NCI-H1930 (cell line): ENCODE measurements at regions not wholly inside any gene's neighbourhood (a gene's known extent, or its start where the extent isn't known, plus 50 kb on each side); places are given as distances from the start of the nearest gene placed in this dataset.

Experiments
- DNase-seq, 2 experiments: peaks; one replicate each; lab custom pipeline; 2025; lab: John Stamatoyannopoulos, UW

GRCh38 chr4:4772534-4772933 lies 86.9 kb upstream of the MSX1 start:
- DNase-seq = no peak

DNA sequence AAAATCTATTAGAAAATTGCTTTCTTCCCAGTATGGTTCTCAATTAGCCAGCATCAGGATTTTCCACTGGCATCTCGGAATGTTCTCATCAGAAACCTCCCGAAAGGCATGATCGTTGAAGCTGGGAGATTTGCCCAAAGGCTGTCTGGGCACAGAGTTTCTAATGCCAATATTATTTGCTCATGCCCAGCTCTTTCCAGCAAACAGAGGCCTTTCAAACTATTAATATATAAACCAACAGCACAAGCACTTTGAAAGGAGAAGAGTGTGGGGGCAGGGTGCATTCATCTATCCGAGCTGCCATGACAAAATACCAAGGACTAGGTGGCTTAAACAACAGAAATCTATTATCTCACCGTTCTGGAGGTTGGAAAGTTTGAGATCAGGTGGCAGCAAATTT lies 88.3 kb upstream of the MSX1 start:
- DNase-seq = no peak

DNA sequence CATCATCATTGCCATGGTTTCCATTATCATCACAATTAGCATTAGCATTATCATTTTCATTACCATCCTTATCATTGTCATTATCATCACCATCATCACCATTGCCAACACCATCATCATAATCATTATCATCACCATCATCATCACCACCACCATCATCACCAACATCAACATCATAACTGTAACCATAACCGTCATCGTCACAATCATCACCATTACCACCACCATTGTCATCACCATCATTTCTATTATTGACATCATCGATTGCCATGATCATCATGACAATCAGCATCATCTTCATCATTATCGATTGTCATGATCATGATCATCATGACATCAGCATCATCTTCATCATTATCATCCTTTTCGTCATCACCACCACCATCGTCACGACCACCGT lies 88.9 kb upstream of the MSX1 start:
- DNase-seq = no peak

DNA sequence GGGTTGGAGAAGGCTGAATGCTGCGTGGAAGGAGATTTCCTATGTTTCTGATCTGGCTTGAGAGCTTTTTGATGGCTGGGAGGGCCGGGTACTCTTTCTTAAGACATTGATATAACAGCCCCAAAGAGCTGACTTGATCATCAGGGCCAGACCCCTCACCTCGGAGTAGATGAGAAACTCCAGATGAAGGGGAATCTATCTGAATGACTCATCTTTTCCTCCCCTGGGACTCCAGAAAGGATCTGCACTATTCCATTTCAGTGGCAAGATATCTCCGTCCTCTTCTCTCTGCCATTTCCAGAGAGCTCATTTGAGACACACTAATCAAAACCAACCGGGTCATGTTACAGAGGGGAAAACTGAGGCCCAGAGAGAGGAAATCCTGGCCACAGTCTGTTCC lies 92.9 kb upstream of the MSX1 start:
- DNase-seq = no peak

GRCh38 chr4:4765811-4766210 lies 93.7 kb upstream of the MSX1 start:
- no peak for DNase-seq

GRCh38 chr4:4764558-4764905 lies 94.9 kb upstream of the MSX1 start:
- DNase-seq = no peak

- DNase-seq = no peak
Observed at GRCh38 chr4:4763822-4764557, 95.5 kb upstream of the MSX1 start.

DNA sequence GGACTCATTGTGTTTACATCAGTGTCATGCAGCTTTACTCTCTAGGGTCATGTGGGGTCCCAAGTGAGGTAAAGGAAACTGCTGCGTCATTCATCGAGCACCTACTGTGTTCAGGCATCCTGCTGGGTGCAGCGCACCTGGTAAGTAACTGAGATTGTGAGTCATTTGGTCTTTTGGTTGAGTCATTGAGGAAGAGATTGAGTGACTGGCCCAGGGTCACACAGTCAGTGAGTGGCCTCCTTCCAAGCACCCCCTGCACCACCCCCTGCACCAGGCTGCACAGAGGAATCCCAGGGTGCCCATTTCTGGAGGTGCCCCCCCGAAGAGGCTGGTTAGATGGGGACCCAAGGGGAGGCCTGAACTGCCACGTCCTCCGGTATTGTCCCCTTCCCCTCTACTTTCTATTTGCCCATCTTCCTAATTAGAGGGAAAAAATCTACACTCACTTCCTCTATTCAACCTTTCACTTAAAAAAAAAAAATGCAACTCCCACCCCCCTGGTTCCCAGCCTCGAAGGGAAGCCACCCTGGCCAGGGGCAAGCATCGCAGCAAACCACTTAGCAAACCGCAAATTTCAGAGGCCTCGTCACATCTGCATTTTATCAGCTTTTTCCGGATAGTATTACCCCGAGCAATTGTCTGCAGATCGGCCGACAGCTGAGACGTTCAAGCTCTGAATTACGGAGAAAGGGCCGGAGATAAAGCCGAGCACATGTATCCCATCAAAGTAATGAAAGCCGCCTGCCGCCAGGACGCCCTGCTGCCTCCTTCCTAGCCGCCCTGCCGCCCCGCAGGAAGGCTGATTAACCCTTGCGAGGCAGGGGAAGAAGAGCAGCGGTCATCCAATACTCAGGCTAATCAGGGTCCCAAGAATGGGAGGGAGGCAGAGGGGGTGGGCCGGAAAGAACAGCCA lies 96.3 kb upstream of the MSX1 start:
- no peak for DNase-seq

- no peak for DNase-seq
Observed at GRCh38 chr4:4762300-4762699, 97.2 kb upstream of the MSX1 start.

- DNase-seq = no peak
Observed at GRCh38 chr4:4761128-4761982, 98.1 kb upstream of the MSX1 start.

GRCh38 chr4:4759883-4760282 lies 99.6 kb upstream of the MSX1 start:
- no peak for DNase-seq

DNA sequence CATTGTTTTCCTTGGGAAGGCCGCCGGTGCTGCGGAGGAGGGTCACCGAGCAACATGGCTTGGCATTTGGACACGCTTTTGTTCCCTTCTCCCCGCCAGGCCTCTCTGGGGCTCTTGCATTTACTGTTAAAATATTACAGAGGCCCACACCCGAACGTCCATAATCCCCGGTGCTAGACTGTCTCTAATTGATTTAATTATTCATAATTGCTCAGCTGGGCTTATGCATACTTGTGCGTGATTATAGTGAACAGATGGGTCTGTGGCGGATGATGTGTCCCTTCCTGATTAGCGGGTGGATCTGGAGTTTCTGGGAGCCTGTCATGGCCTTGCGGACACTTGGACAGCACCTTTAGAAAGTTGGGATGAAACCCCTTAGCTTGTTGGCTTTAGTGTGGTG lies 100.2 kb upstream of the MSX1 start:
- no peak for DNase-seq

DNA sequence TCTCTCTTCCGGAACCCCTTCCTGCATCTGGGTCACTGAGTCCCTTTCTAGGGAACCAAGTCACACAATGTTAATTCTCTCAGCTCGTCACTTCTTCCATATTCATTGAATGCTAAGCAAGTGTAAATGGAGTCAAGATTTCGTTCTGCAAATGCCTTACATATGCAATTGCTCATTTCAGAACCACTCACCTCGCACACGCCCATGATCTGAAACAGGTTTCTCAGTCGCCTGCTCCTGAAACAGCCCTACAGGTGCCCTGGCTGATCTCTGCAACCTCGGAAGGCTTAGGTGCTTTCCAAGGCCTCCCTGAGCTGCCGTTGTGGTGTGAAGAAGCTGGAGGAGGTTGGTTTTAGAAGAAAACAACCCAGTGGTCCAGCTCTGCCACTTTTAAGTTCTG lies 100.8 kb upstream of the MSX1 start:
- DNase-seq = no peak

DNA sequence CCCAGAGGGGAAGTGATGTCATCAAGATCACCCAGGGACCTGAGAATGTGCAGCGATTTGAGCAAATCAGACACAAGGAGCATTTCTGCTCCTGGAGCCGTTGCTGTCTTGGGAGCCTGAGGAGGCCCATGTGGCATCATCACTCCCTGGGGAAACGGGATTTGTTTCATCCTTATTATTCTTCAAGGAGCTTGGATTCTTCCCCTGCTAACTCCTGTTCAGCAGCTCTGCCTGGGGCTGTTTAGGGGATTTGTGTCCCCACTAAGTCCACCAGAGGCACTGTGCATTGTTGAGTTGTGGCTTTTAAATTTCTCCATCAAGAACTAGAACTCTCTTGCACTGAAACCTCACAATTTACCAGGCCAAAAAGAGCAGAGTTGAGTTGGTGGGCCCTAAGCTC lies 104.2 kb upstream of the MSX1 start:
- DNase-seq = no peak

DNA sequence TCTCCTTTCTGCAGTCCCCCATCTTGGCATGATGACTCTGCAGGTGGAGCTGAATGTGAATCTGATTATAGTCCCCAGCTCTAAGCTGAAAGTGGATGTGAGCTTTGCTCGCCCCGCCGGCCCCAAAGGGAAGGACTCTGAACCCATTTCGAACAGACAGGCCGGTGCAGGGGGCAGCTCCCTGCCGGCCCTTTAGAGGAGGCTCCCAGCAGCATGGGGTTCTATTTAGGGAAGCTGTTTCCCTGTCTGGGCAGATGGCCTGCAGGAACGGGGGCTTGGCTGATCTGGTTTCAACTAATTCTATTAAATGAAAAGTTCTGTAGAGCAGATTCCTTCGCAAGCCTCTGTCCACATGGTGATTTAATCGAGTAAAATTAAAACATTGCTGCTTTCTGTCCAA lies 104.8 kb upstream of the MSX1 start:
- DNase-seq = no peak

GRCh38 chr4:4753643-4754042 lies 105.8 kb upstream of the MSX1 start:
- no peak for DNase-seq

- DNase-seq = no peak
Observed at GRCh38 chr4:4752576-4753401, 106.7 kb upstream of the MSX1 start.

DNA sequence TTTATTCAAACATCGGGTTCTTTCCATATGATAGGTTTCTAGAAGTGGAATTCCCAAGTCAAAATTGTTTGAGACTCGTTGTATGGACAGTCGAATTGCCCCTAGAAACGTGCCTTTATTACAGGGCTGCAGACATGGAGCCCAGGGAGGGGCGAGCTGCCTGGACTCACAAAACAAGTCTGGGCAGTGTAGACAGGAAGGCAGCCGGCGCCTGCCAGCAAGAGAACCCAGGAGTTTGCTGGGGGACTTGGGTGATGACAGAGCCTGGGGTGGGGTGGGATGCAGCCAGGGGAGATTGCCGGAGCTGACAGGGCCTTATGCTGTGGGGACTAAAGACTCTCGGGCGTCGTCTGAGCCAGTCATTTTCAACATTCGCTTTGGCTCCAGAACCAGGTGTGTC lies 107.4 kb upstream of the MSX1 start:
- DNase-seq = no peak

DNA sequence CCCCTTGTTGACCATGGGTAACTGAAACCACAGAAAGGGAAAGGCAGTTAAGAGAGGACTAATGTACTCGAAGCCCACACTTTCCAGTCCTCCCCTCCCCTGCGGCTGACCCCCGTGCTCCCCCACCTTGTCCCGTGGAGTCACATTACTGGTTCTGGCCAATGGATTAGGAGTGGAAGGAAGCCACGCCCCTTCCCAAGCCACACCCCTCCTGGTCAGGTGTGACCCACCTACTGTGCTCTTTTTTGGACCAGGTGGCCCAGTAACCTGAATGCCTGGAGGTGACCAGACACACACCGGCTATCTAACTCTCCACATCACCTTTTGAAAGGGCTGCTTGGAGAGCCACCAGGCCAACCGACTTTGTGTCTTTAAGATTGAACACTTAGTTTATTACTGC lies 109.3 kb upstream of the MSX1 start:
- DNase-seq = no peak

DNA sequence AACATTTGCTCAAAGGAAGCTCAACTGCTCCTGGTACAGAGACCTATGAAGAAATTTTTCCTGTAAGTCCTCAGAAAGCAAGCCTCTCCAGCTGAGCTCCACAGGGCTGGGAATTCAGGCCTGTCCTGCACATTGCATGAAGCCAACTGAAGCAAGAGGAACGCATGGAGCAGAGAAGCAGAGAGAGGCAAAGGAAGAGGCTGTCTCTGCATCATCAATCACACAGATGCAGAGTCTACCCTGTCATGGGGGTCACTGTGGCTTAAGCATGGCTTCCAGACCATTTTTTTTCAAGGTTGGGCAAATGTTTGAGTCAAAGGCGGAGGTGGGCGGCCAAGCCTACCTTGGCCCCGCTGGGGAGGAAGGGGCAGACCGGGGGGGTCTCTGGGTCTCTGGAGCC lies 110.3 kb upstream of the MSX1 start:
- no peak for DNase-seq

- no peak for DNase-seq
Observed at GRCh38 chr4:4746444-4746843, 113.0 kb upstream of the MSX1 start.

GRCh38 chr4:4740071-4740470 lies 119.4 kb upstream of the MSX1 start:
- DNase-seq = no peak
